ENCODE measurements at regions not wholly inside any gene's neighbourhood (a gene's known extent, or its start where the extent isn't known, plus 50 kb on each side); places are given as distances from the start of the nearest gene placed in this dataset.

DNA sequence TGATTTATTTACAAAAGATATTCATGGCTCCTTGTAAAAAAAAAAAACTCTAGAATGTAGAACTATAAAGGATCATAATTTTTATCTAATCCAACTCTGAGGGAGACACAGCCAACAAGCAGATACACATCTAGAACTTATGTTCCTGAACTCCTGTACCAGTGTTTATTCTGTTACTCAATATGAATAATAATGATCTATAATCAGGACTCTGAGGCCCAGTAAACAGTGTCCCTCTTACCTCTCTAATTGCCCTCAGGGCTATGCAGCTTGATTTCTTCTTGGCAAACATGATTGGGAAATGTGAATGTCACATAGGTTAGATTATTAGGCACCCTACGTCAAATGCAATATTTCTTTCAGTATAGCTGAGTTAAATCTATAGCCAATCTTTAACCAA, 391.6 kb upstream of the RPS23 start (continued):
- TF ChIP-seq, protein P1, sequence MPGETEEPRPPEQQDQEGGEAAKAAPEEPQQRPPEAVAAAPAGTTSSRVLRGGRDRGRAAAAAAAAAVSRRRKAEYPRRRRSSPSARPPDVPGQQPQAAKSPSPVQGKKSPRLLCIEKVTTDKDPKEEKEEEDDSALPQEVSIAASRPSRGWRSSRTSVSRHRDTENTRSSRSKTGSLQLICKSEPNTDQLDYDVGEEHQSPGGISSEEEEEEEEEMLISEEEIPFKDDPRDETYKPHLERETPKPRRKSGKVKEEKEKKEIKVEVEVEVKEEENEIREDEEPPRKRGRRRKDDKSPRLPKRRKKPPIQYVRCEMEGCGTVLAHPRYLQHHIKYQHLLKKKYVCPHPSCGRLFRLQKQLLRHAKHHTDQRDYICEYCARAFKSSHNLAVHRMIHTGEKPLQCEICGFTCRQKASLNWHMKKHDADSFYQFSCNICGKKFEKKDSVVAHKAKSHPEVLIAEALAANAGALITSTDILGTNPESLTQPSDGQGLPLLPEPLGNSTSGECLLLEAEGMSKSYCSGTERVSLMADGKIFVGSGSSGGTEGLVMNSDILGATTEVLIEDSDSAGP (CRISPR knock-in tag; IDR thresholded peaks at IDR 0.05; ENCODE audit: borderline replicate concordance): no peak
- TF ChIP-seq FOXC1 (CRISPR knock-in tag; IDR thresholded peaks at IDR 0.05; ENCODE audit: borderline replicate concordance) (no peak), ZNF564 (CRISPR knock-in tag; IDR thresholded peaks at IDR 0.05) (no peak), ZNF879 (CRISPR knock-in tag; IDR thresholded peaks at IDR 0.05) (no peak)

DNA sequence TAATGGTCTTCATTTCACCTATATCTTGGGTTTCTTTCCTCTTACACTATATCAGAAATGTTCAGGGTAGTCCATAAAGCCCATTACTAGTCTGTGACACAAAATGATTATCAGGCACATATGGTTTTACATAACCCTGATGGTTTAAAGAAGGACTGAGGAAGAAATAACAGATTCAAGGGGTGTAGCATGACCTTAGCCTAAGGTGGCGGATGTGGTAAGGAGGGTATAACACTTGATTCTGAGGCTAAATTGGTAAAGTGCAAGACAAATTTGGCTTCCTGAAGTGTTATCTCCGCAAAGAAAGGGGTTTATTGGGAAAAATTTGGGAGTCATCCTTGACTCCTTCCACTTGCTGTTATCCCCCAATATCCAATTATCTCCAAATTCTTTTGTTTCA, 388.2 kb upstream of the RPS23 start:
- BruUV-seq (replicated peaks): no TSS peak
- H4K20me1 ChIP-seq (ENCODE audit: insufficient read depth, low read length): no peaks in the 10 kb centered on the region
- no peaks in the 10 kb centered on the region for H3K9me3 ChIP-seq (ENCODE audit: low read length)
- ATAC-seq (no peak), DNase-seq (ENCODE audit: low spot score) (no peak), FAIRE-seq (no peak)
- H3K4me2 ChIP-seq (ENCODE audit: low read depth, low read length): no peak overlapping the region
- intact Hi-C loops (cut with micrococcal nuclease; ENCODE audit: unreplicated experiment): no loop called here
- H3K27ac ChIP-seq (ENCODE audit: extremely low read length, insufficient read depth, low read length): no peak overlapping the region
- H3K79me2 ChIP-seq (ENCODE audit: insufficient read depth, low read length): no peaks in the 10 kb centered on the region
- in situ Hi-C loops (cut with HindIII; ENCODE audit: extremely low pct_ligation_motif_present, low pct_unique_long_range_greater_than_20kb): no loop called here
- peaks cover 16% of the 10 kb centered on the region; the same call in 1 of the 2 replicates for H3K4me1 ChIP-seq (ENCODE audit: insufficient read depth, low read length)
- POLR2A ChIA-PET: no interaction called here
- H3K36me3 ChIP-seq (replicated peaks in 1 of 2; ENCODE audit: control insufficient read depth in 1 of 2, insufficient read depth in 2 of 2, low read length in 2 of 2): no peaks in the 10 kb centered on the region
- WGBS (ENCODE audit: low lambda C conversion rate): 46% methylated on average over 2 of the region's 2 CpGs
- no peaks in the 10 kb centered on the region for H3K27me3 ChIP-seq (ENCODE audit: control insufficient read depth in 1 of 2, insufficient read depth in 2 of 2, low read length in 2 of 2)
- H2AFZ ChIP-seq (ENCODE audit: low read length): no peak overlapping the region
- no peak overlapping the region for H3K9ac ChIP-seq (ENCODE audit: insufficient read depth, low read depth, low read length)
- CTCF ChIA-PET (ENCODE audit: low intra/inter-chr PET ratio, low total read pairs): no interaction called here
- no peak overlapping the region for H3K4me3 ChIP-seq (replicated peaks in 1 of 3; ENCODE audit: insufficient read depth in 1 of 3, low read depth in 2 of 3, low read length in 3 of 3)
- TF ChIP-seq FIP1L1 (IDR thresholded peaks at IDR 0.05; ENCODE audit: borderline replicate concordance, insufficient read depth, low read depth, low read length): no peak
- no peak for TF ChIP-seq FOSL2 (CRISPR knock-in tag; IDR thresholded peaks at IDR 0.05)
- TF ChIP-seq CBX1 (IDR thresholded peaks at IDR 0.05; ENCODE audit: low read depth): no peak
- no peak for TF ChIP-seq GATAD2A (CRISPR knock-in tag; IDR thresholded peaks at IDR 0.05)
- TF ChIP-seq NFYC (CRISPR knock-in tag; IDR thresholded peaks at IDR 0.05): no peak
- TF ChIP-seq ZNF326 (CRISPR knock-in tag; IDR thresholded peaks at IDR 0.05; ENCODE audit: borderline replicate concordance): no peak
- TF ChIP-seq NFKB2 (CRISPR knock-in tag; IDR thresholded peaks at IDR 0.05; ENCODE audit: borderline replicate concordance): no peak
- TF ChIP-seq FOXP1 (IDR thresholded peaks at IDR 0.05): no peak
- no peak for TF ChIP-seq FOXP1 (CRISPR knock-in tag; IDR thresholded peaks at IDR 0.05)
- TF ChIP-seq, protein P1 (CRISPR knock-in tag; IDR thresholded peaks at IDR 0.05; ENCODE audit: borderline replicate concordance): no peak
- no peak for TF ChIP-seq ZNF850 (CRISPR knock-in tag; conservative IDR thresholded peaks at IDR 0.05)
- TF ChIP-seq, protein P2, sequence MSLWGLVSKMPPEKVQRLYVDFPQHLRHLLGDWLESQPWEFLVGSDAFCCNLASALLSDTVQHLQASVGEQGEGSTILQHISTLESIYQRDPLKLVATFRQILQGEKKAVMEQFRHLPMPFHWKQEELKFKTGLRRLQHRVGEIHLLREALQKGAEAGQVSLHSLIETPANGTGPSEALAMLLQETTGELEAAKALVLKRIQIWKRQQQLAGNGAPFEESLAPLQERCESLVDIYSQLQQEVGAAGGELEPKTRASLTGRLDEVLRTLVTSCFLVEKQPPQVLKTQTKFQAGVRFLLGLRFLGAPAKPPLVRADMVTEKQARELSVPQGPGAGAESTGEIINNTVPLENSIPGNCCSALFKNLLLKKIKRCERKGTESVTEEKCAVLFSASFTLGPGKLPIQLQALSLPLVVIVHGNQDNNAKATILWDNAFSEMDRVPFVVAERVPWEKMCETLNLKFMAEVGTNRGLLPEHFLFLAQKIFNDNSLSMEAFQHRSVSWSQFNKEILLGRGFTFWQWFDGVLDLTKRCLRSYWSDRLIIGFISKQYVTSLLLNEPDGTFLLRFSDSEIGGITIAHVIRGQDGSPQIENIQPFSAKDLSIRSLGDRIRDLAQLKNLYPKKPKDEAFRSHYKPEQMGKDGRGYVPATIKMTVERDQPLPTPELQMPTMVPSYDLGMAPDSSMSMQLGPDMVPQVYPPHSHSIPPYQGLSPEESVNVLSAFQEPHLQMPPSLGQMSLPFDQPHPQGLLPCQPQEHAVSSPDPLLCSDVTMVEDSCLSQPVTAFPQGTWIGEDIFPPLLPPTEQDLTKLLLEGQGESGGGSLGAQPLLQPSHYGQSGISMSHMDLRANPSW (CRISPR knock-in tag; IDR thresholded peaks at IDR 0.05; ENCODE audit: borderline replicate concordance): no peak
- TF ChIP-seq HNRNPK (IDR thresholded peaks at IDR 0.05; ENCODE audit: low read depth, low read length, poor library complexity, severe bottlenecking): no peak
- TF ChIP-seq, protein P3, sequence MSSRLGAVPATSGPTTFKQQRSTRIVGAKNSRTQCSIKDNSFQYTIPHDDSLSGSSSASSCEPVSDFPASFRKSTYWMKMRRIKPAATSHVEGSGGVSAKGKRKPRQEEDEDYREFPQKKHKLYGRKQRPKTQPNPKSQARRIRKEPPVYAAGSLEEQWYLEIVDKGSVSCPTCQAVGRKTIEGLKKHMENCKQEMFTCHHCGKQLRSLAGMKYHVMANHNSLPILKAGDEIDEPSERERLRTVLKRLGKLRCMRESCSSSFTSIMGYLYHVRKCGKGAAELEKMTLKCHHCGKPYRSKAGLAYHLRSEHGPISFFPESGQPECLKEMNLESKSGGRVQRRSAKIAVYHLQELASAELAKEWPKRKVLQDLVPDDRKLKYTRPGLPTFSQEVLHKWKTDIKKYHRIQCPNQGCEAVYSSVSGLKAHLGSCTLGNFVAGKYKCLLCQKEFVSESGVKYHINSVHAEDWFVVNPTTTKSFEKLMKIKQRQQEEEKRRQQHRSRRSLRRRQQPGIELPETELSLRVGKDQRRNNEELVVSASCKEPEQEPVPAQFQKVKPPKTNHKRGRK (CRISPR knock-in tag; IDR thresholded peaks at IDR 0.05): no peak
- no peak for TF ChIP-seq ZNF572 (CRISPR knock-in tag; IDR thresholded peaks at IDR 0.05)

Data from HepG2 (cell line).